WERI-Rb-1 (cell line): ENCODE measurements at regions not wholly inside any gene's neighbourhood (a gene's known extent, or its start where the extent isn't known, plus 50 kb on each side); places are given as distances from the start of the nearest gene placed in this dataset.
"Not testable (repeated sequence)": the region's sequence is repeated elsewhere in the genome, so short reads cannot be mapped to it uniquely, and the experiment has no call there.

Source experiments
- DNase-seq: peaks from one replicate; pipeline ENCODE4 v3.0.0-alpha.2; 2020
- H3K27ac ChIP-seq: fragments of 250-450 bp; sonication (Bioruptor Pico); 2 replicates; pipeline ENCODE4 v1.5.1; 2020; ENCODE audit warnings: mild to moderate bottlenecking, moderate library complexity
- H3K27me3 ChIP-seq: fragments of 250-450 bp; sonication (Bioruptor Pico); 2 replicates; pipeline ENCODE4 v1.5.1; 2021; ENCODE audit warnings: mild to moderate bottlenecking, low read depth, moderate library complexity; ENCODE audit not compliant: insufficient read depth, severe bottlenecking
- H3K36me3 ChIP-seq: fragments of 250-450 bp; sonication (Bioruptor Pico); 2 replicates; pipeline ENCODE4 v1.5.1; 2020; ENCODE audit warnings: mild to moderate bottlenecking, moderate library complexity
- H3K4me3 ChIP-seq: 2 replicates; pipeline ENCODE4 v1.5.1; 2011; ENCODE audit warnings: low read depth, mild to moderate bottlenecking, control low read depth, low read length
- H3K9me3 ChIP-seq: fragments of 250-450 bp; sonication (Bioruptor Pico); 2 replicates; pipeline ENCODE4 v1.5.1; 2021; ENCODE audit warnings: mild to moderate bottlenecking, moderate library complexity; ENCODE audit not compliant: severe bottlenecking
- TF ChIP-seq, protein P1 (sequence below): IDR thresholded peaks from 2 replicates; pipeline ENCODE4 v1.5.1; 2011; ENCODE audit warnings: low read depth, mild to moderate bottlenecking, control low read depth, inconsistent platforms, low read length

DNA sequence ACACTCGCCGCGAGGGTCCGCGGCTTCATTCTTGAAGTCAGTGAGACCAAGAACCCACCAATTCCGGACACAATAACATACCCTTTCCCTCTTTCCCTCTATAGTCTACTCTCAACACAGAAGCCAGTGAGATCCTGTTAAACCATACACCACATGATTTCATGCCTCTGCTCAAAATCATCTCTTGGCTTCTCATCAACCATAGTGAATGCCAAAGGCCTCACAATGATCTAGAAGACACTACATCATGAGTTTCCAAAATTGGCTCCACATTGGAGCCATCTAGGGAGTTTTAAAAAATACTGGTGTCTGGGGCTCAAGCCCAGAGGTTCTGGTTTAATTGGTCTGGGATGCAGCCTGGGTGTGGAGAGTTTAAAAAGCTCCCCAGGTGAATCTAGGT is 124.5 kb downstream of the EFNB1 start:
- TF ChIP-seq, protein P1, sequence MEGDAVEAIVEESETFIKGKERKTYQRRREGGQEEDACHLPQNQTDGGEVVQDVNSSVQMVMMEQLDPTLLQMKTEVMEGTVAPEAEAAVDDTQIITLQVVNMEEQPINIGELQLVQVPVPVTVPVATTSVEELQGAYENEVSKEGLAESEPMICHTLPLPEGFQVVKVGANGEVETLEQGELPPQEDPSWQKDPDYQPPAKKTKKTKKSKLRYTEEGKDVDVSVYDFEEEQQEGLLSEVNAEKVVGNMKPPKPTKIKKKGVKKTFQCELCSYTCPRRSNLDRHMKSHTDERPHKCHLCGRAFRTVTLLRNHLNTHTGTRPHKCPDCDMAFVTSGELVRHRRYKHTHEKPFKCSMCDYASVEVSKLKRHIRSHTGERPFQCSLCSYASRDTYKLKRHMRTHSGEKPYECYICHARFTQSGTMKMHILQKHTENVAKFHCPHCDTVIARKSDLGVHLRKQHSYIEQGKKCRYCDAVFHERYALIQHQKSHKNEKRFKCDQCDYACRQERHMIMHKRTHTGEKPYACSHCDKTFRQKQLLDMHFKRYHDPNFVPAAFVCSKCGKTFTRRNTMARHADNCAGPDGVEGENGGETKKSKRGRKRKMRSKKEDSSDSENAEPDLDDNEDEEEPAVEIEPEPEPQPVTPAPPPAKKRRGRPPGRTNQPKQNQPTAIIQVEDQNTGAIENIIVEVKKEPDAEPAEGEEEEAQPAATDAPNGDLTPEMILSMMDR, result no peak
- no peaks in the 10 kb centered on the region for H3K27me3 ChIP-seq
- no peaks in the 10 kb centered on the region for H3K36me3 ChIP-seq
- no peak overlapping the region for H3K27ac ChIP-seq
- peaks cover 3% of the 10 kb centered on the region for H3K9me3 ChIP-seq
- no peak for DNase-seq
- no peak overlapping the region for H3K4me3 ChIP-seq

DNA sequence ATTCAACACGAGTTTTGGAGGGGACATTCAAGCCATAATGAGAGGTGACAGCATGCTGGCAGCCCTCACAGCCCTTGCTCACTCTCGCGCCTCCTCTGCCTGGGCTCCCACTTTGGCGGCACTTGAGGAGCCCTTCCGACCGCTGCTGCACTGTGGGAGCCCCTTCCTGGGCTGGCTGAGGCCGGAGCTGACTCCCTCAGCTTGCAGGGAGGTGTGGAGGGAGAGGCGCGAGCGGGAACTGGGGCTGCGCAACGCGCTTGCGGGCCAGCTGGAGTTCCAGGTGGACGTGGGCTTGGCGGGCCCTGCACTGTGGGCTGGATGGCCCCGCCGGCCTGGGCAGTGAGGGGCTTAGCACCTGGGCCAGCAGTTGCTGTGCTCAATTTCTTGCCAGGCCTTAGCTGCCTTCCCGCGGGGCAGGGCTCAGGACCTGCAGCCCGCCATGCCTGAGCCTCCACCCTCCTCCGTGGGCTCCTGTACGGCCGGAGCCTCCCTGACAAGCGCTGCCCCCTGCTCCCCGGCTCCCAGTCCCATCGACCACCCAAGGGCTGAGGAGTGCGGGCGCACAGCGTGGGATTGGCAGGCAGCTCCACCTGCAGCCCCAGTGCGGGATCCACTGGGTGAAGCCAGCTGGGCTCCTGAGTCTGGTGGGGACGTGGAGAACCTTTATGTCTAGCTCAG is 123.3 kb downstream of the EFNB1 start:
- DNase-seq, H3K27ac ChIP-seq, H3K9me3 ChIP-seq, H3K36me3 ChIP-seq, H3K27me3 ChIP-seq, H3K4me3 ChIP-seq: not testable (repeated sequence)

DNA sequence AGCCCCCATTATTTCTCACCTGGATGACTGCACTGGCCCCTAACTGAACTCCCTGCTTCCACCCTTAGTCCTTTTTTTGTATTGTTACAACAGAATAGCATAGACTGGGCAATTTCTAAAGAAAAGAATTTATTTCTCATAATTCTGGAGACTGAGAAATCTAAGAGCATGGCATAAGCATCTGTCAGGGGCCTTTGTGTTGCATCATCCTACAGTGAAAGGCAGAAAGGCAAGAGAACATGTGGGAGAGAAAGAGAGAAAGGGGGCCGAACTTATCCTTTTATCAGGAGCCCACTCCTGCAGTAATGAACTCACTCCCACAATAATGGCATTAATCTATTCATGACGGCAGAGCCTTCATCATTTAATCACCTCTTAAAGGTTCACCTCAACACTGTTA is 122.1 kb downstream of the EFNB1 start:
- no peak for DNase-seq

DNA sequence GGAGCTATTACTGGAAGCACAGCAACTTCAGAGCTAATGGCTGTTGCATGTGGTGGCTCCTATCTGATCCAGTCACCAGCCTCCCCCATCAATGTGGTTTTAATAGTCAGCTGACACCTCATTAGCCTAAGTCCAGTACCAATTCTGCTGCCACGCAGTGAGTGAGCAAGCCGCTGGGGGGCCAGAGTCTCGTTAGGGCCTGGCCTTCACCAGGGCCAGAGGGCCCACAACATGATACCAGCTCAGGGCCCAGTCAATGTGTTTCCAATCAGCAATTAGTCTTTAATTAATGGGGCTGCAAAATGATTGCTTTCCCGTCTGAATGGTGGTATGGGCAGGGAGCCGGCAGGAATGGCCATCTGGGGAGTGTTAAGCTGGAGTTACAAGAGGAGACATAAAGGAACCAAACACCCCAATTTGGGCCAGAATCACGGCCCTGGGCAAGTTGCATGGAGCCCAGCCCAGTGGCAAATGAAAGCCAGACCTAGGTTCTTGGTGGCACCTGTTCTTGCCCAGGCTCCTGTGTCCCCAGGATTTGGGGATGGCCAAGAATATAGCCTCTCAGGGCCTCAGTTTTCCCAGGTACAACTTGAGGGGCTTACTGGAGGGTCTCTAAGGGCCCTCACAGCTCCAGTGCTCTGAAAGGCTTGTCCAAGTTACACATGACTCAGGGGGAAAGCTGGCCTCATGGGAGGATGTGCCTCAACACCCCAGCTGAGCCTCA is 119.2 kb downstream of the EFNB1 start:
- H3K27ac ChIP-seq, result no peak overlapping the region
- no peaks in the 10 kb centered on the region for H3K27me3 ChIP-seq
- no peak for DNase-seq
- TF ChIP-seq, protein P1, result no peak
- H3K4me3 ChIP-seq, result no peak overlapping the region
- H3K36me3 ChIP-seq, result no peaks in the 10 kb centered on the region
- no peaks in the 10 kb centered on the region for H3K9me3 ChIP-seq

More for the DNA sequence above, 122.1 kb downstream of the EFNB1 start:
- peaks cover 3% of the 10 kb centered on the region for H3K9me3 ChIP-seq
- no peak overlapping the region for H3K27ac ChIP-seq
- H3K27me3 ChIP-seq, result no peaks in the 10 kb centered on the region
- H3K4me3 ChIP-seq, result no peak overlapping the region
- no peaks in the 10 kb centered on the region for H3K36me3 ChIP-seq
- TF ChIP-seq, protein P1, result no peak

DNA sequence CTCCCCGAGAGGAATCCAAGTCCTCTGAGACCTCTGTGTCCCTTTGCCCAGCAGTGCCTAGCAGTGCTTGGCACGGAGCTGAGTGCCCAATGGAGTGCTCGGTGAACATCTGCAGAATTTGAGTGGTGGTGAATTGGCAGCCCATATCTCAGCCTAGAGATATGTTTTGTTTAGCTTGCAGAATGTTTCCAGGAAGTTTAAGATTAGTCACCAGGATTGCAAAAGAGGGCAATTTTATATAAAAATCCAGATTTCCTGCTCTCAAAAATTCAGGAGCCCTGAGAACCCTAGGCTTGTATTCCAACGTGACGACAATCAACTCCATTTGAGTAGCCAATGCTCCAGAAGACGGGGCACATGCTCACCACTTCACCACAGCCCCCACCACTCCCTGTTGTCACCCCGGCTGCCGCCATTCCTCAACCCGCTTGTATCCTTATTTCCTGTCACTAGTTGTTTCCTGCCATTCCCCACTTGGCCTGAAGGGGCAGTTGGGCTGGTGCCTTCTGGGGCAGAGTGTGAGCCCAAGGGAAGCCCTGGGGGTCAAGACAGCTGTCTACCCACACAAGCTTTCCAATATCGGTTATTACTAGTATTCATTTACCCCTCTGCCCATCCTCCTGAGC is 116.9 kb downstream of the EFNB1 start:
- TF ChIP-seq, protein P1, result peak; percentile 32
- H3K27me3 ChIP-seq, result no peaks in the 10 kb centered on the region

DNA sequence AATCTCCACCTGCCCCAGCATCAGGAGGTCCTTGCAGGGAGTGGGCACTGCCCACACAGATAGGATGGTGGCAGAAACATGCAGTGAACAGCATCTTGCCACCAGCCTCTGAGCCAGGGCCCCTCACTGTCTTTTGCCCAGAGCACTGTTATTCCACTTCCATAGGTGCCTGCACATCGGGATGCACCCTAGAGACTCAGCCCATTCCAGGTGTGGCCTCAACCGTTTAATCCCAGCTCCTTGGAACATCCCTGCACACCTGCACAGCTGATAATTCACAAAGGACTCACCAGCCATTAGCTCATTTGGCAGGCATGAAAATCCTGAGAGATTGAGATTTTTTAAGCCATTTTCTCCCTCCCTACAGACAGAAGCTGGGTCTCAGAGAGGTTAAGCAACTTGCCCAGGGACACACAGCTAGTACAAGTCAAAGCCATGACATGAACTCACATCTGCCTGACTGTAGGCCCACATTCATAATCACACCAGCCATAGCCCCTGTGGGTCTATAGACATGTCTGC is 116.3 kb downstream of the EFNB1 start:
- H3K27ac ChIP-seq, result no peak overlapping the region
- no peaks in the 10 kb centered on the region for H3K36me3 ChIP-seq
- no peak for DNase-seq
- TF ChIP-seq, protein P1, result no peak
- H3K9me3 ChIP-seq, result no peaks in the 10 kb centered on the region
- no peak overlapping the region for H3K4me3 ChIP-seq
- H3K27me3 ChIP-seq, result no peaks in the 10 kb centered on the region

More for the DNA sequence above, 116.9 kb downstream of the EFNB1 start:
- H3K27ac ChIP-seq, result no peak overlapping the region
- DNase-seq, result peak; percentile 21
- no peaks in the 10 kb centered on the region for H3K9me3 ChIP-seq
- no peaks in the 10 kb centered on the region for H3K36me3 ChIP-seq
- H3K4me3 ChIP-seq, result no peak overlapping the region
